GM12891 (cell line): ENCODE measurements at regions not wholly inside any gene's neighbourhood (a gene's known extent, or its start where the extent isn't known, plus 50 kb on each side); places are given as distances from the start of the nearest gene placed in this dataset.

ENCODE experiments used
- POLR2AphosphoS5 ChIP-seq: IDR thresholded peaks from 2 replicates; pipeline ENCODE4 v1.6.1; 2011; ENCODE audit warnings: low read depth, low read length, control low read depth
- SPI1 ChIP-seq: IDR thresholded peaks from 2 replicates; pipeline ENCODE4 v1.6.1; 2011; ENCODE audit warnings: low read depth, low read length, control low read depth

GRCh38 chr11:31940371-31941037 lies 129.4 kb upstream of the PAX6 start:
- TF ChIP-seq POLR2AphosphoS5 (no peak), SPI1 (no peak)
